Globus pallidus (tissue), 1 donor: ENCODE measurements at regions not wholly inside any gene's neighbourhood (a gene's known extent, or its start where the extent isn't known, plus 50 kb on each side); places are given as distances from the start of the nearest gene placed in this dataset.
"Not testable (repeated sequence)": the region's sequence is repeated elsewhere in the genome, so short reads cannot be mapped to it uniquely, and the experiment has no call there.

ENCODE experiments used
- DNase-seq: peaks from one replicate; pipeline ENCODE4 v3.0.0-alpha.2; 2015; ENCODE audit warnings: low spot score

DNA sequence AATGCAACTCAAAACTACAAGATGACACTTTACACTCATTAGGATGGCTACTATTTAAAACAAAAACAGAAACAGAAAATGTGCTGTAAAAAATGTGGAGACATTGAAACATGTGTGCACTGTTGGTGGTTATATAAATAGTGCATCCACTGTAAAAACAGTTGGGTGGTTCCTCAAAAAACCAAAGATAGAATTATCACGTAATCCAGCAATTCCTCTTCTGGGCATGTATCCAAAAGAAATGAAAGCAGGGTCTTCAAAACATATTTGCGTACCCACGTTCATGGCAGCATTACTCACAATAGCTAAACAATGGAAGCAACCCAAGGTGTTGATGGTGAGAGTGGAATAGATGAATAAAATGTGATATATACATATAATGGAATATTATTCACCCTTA lies 967.2 kb downstream of the TRAM1L1 start:
- DNase-seq: no peak

DNA sequence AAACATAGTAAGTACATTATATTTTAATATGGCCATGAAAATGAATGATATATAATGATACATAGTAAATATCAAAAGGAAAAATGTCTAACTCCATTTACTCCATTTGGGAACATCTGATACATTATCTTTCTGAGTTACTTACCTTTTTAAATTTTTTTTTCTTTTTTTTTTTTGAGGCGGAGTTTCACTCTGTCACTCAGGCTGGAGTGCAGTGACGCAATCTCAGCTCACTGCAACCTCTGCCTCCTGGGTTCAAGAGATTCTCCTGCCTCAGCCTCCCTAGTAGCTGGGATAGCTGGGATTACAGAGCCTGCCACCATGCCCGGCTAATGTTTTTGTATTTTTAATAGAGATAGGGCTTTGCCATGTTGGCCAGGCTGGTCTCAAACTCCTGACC lies 972.5 kb downstream of the TRAM1L1 start:
- DNase-seq: not testable (repeated sequence)

DNA sequence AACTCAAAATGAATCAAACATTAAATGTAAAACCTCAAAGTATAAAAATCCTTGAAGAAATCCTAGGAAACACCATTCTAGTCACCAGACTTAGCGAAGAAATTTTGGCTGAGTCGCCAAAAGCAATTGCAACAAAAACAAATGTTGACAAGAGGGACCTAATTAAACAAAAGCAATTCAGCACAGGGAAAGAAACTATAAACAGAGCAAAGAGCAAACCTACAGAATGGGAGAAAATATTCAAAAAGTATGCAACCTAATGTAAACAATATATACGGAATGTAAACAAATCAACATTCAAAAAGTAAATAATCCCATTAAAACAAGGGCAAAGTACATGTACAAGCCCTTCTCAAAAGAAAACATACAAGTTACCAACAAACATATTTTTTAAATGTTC lies 974.7 kb downstream of the TRAM1L1 start:
- no peak for DNase-seq

GRCh38 chr4:116108606-116109005 lies 976.8 kb downstream of the TRAM1L1 start:
- no peak for DNase-seq

GRCh38 chr4:116101321-116101720 lies 984.1 kb downstream of the TRAM1L1 start:
- no peak for DNase-seq

DNA sequence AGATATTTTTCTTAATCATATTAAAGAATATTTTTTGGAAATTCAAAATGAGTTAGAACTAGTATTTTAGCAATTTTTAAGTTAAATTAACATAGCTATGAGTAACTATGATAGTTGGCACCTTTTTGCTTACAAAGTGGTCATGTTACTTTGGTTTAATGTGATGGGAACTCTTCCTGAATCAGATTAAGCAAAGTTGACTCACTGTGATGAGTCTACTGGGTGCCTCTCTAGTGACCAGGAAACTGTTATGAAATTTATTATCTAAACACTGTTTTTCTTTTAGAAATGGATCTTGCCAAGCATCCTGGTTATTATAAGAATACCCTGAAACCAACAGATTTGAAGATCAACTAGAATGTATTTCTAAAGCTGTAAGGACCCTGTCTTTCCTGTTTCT lies 985.8 kb downstream of the TRAM1L1 start:
- DNase-seq: no peak

GRCh38 chr4:116097353-116097752 lies 983.9 kb upstream of the NDST4 start:
- not testable (repeated sequence) for DNase-seq

GRCh38 chr4:116092961-116093360 lies 979.5 kb upstream of the NDST4 start:
- no peak for DNase-seq

GRCh38 chr4:116088771-116089170 lies 975.4 kb upstream of the NDST4 start:
- no peak for DNase-seq

- DNase-seq: no peak
Observed at GRCh38 chr4:116082808-116083366, 969.5 kb upstream of the NDST4 start.

DNA sequence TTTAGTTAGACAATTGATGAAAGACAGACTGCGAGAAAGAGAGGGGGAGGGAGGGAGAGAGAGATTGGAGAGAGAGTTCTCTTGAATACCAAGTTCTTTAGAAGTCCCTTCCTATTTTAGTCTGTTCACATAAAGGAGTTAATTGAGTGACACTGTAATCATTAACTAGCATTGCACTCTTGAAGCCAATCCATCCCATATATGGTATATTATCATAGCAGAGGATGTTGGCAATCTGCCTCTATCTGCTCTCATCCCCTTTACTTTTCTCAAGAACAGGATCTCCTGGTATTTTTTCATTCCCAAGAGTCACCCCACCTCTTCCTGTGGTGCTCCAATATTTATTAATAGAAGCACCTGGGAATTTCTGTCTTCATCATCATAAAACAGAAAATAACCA lies 959.6 kb upstream of the NDST4 start:
- DNase-seq: no peak

- DNase-seq: no peak
Observed at GRCh38 chr4:116070283-116070682, 956.9 kb upstream of the NDST4 start.

DNA sequence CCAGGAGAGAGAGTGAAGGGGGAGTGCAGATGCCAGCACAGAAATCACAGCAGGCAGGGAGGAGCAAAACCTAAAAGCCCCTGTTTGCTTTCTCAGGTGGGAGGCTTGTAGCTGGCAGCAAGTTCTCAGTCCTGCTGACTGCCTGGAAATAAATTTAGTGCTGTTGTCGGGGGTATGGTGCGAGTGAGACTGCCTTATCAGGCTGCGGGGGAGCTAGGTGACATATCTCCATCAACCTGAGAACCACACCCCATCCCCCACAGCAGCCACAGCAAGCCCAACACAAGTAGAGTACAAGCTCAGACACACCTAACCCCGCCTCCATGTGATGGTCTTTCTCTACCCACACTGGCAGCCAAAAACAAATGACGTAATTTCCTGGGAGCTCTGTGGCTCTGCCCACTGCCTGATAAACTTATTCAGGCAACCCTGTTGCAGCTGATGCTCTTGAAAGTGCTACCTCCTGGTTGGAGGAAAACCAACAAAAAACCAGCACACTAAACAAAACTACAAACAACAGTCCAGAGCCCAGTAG lies 953.4 kb upstream of the NDST4 start:
- DNase-seq: no peak

GRCh38 chr4:116064331-116064730 lies 950.9 kb upstream of the NDST4 start:
- DNase-seq: no peak

GRCh38 chr4:116059361-116059760 lies 945.9 kb upstream of the NDST4 start:
- DNase-seq: no peak

DNA sequence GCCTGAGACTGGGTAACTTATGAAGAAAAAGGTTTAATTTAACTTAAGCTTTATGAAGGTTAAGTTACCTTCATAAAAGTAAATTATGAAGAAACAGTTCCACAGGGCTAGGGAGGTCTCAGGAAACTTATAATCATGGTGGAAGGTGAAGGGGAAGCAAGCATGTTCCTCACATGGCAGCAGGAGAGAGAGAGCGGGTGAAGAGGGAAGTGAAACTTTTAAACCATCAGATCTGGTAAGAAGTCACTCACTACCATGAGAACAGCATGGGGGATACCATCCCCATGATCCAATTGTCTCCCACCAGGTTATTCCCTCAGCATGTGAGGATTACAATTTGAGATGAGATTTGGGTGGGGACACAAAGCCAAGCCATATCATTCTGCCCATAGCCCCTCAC lies 944.7 kb upstream of the NDST4 start:
- no peak for DNase-seq

DNA sequence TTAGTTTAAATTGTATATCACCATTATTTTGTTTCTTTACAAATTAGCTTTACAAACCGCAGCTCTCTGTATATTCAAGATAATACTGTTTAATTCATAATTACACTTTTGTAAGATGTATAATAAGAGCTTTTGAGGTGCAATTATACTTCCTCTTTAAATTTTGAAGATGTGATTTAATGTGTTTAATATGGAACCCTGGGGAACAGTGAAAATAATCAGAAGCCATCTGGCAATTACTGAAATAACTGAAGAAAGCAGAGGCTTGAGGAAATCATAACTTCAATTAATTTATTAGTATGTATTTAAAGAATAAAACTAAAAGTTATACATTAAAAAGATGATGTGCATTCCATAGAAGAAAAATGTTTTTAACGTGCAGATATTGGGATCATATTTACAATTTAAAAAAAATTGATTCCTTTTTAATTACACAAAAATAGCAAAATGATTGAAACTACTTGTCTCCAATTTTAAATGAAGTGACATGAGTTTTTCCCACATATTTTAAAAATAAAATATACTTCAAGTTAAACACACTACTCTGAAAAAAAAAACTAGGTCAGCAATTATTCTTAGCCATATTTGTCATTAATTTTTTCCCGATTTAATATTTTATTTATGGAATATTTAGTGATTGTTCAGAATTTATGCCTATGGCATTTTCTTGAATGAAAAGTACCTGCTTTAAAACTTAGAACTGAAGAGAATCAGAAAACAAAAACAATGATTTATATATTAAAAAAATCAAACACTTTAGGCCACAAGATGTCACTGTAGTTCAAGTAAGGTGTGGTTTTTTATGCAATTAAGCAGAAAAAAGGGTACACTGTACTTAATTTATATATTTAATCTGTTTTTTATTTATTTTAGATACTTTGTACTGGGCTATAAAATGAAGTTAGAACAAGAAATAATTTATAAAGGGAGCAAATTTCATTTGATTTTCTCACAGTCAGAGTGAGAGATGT lies 942.7 kb upstream of the NDST4 start:
- no peak for DNase-seq

GRCh38 chr4:116027311-116027710 lies 913.9 kb upstream of the NDST4 start:
- no peak for DNase-seq

- no peak for DNase-seq
Observed at GRCh38 chr4:116024954-116025708, 911.7 kb upstream of the NDST4 start.

- DNase-seq: no peak
Observed at GRCh38 chr4:116023049-116023448, 909.6 kb upstream of the NDST4 start.

- DNase-seq: no peak
Observed at GRCh38 chr4:116020141-116020722, 906.8 kb upstream of the NDST4 start.

GRCh38 chr4:116018831-116019230 lies 905.4 kb upstream of the NDST4 start:
- no peak for DNase-seq
